ENCODE measurements at regions not wholly inside any gene's neighbourhood (a gene's known extent, or its start where the extent isn't known, plus 50 kb on each side); places are given as distances from the start of the nearest gene placed in this dataset.

DNA sequence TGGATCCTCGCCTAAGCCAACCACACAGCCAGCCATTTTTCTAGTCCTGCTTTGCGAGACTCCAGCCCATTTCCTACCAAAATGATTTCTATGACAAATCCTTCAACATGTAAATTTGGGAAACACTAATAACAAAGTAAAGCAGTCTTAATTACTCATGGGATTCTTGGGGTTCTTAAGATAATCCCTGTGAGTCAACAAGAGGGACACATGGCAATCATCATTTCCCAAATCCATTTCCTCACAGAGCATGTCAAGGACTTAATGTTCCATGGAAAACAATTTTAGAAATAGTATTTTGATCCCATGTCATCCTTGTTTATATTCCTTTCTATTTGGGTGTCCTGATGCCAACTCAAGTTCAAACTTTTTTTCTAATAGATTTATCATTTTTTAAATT, 322.7 kb upstream of the NOX3 start:
- no peak for ATAC-seq (ENCODE audit: low FRiP score in 2 of 2)
- Histone ChIP-seq H3K27me3 (no peaks in the 10 kb centered on the region), H3K9me3 (no peaks in the 10 kb centered on the region), H3K4me3 (no peak overlapping the region), H3K36me3 (no peaks in the 10 kb centered on the region), H3K27ac (no peak overlapping the region), H3K4me1 (no peaks in the 10 kb centered on the region)
- TF ChIP-seq CTCF (IDR thresholded peaks at IDR 0.05) (no peak), POLR2AphosphoS5 (IDR thresholded peaks at IDR 0.05) (no peak), POLR2A (IDR thresholded peaks at IDR 0.05) (no peak), EP300 (IDR thresholded peaks at IDR 0.05) (no peak)
- WGBS, 2 donors: 83 to 85% methylated on average over 2 of the region's 2 CpGs
- no peak for DNase-seq

DNA sequence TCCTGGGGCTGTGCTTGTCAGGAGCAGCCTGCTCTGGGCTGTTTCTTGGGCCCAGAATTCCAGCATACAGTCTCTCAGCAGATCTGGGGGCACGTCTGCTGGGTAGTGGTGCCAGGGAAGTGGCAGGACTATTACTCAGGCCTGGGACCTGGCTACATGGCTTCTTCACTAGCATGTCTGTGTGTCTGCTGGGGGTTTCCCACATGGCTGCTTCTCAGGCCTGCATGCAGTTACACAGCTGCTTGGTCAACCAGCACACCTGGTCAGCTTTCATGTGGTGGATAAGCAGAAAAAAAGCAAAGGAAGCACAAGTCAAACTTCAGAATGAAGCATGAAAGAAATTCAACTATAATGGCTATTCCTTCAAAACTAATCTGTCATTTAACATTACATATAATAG, 316.2 kb upstream of the NOX3 start:
- TF ChIP-seq CTCF (IDR thresholded peaks at IDR 0.05) (no peak), EP300 (IDR thresholded peaks at IDR 0.05) (no peak), POLR2A (IDR thresholded peaks at IDR 0.05) (no peak), POLR2AphosphoS5 (IDR thresholded peaks at IDR 0.05) (no peak)
- H3K9me3 ChIP-seq: peaks cover 0 to 4% (median 0%) of the 10 kb centered on the region in 4 donors
- ATAC-seq (ENCODE audit: low FRiP score in 2 of 2): no peak
- no peaks in the 10 kb centered on the region for H3K36me3 ChIP-seq
- no peak overlapping the region for H3K4me3 ChIP-seq
- H3K27ac ChIP-seq: no peak overlapping the region
- 75 to 100% methylated on average over 1 of the region's 1 CpG for WGBS, 2 donors
- no peaks in the 10 kb centered on the region for H3K27me3 ChIP-seq
- DNase-seq: no peak
- H3K4me1 ChIP-seq: no peaks in the 10 kb centered on the region

- Histone ChIP-seq H3K4me3 (no peak overlapping the region), H3K36me3 (no peaks in the 10 kb centered on the region), H3K4me1 (no peaks in the 10 kb centered on the region), H3K27me3 (no peaks in the 10 kb centered on the region), H3K27ac (no peak overlapping the region), H3K9me3 (peaks cover 0 to 4% (median 0%) of the 10 kb centered on the region in 4 donors)
- ATAC-seq (ENCODE audit: low FRiP score in 2 of 2): no peak
- DNase-seq: no peak
- no peak for TF ChIP-seq POLR2A (IDR thresholded peaks at IDR 0.05)
- TF ChIP-seq CTCF (IDR thresholded peaks at IDR 0.05): no peak
- TF ChIP-seq POLR2AphosphoS5 (IDR thresholded peaks at IDR 0.05): no peak
- TF ChIP-seq EP300 (IDR thresholded peaks at IDR 0.05): no peak
Measured at GRCh38 chr6:155770856-155771255, 315.2 kb upstream of the NOX3 start.

DNA sequence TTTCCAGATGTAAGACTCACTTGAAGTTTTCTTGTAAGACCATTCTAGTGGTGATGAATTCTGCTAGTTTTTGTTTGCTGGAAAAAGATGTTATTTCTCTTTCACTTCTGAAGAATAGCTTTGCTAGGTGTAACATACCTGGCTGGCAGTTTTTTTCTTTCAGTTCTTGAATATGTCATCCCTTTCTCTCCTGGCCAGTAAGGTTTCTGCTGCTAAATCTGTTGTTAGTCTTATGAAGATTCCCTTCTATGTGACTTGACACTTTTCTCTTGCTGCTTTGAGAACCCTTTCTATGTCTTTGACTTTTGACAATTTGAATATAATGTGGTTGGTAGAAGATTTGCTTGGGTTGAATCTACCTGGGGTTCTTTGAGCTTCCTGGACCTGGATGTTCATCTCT, 314.7 kb upstream of the NOX3 start:
- Histone ChIP-seq H3K9me3 (peaks cover 0 to 4% (median 0%) of the 10 kb centered on the region in 4 donors), H3K27me3 (no peaks in the 10 kb centered on the region), H3K4me3 (no peak overlapping the region), H3K4me1 (no peaks in the 10 kb centered on the region), H3K36me3 (no peaks in the 10 kb centered on the region), H3K27ac (no peak overlapping the region)
- ATAC-seq (ENCODE audit: low FRiP score in 2 of 2): no peak
- TF ChIP-seq EP300 (IDR thresholded peaks at IDR 0.05) (no peak), CTCF (IDR thresholded peaks at IDR 0.05) (no peak), POLR2AphosphoS5 (IDR thresholded peaks at IDR 0.05) (no peak), POLR2A (IDR thresholded peaks at IDR 0.05) (no peak)
- no peak for DNase-seq

DNA sequence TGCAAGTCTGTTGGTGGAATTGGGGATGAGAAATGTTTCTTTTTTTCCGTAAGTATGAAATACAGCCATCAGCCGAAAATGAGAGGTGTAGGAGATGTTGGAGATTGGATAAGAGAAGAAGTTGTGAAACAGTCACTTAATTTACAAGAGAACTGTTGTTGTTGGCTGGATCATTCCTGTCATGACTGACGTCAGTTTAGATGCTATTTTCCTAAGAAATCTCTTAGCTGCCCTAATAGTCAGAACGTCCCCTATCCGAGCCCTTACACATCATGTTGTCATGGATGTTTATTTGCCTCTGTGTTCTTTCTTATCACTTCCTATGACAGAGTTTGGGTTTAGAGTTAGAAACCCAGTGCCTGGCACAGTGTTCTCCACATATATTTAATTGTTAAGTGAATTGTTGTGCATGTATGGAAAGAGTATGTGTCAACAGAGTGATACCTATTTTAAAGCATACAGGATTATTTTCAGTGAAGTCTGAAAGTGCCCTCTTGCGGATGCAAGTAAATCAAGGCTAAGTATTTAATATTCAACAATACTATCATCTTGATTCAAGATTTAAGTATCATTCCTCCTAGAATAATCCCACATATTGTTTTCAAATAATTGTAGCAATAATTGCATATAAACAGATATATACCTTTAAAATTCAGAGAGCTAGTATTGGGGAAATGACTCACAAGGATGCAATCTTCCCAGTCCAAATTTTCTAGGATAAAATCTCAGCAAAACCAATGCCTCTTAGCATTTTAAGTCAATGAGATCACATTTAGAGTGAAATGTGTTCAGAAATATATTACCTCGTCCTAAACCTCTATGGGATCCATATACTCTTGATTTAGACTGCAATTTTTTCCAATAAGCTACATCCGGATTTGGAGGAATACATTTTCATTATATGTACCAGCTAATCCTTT, 309.9 kb upstream of the NOX3 start:
- no peak overlapping the region for H3K4me3 ChIP-seq
- no peaks in the 10 kb centered on the region for H3K27me3 ChIP-seq
- peaks cover 0 to 4% (median 0%) of the 10 kb centered on the region in 4 donors for H3K9me3 ChIP-seq
- 78 to 87% methylated on average over 8 of the region's 8 CpGs for WGBS, 2 donors
- H3K27ac ChIP-seq: no peak overlapping the region
- TF ChIP-seq POLR2A (IDR thresholded peaks at IDR 0.05) (no peak), EP300 (IDR thresholded peaks at IDR 0.05) (no peak), POLR2AphosphoS5 (IDR thresholded peaks at IDR 0.05) (no peak), CTCF (IDR thresholded peaks at IDR 0.05) (no peak)
- ATAC-seq (ENCODE audit: low FRiP score in 2 of 2): no peak
- DNase-seq: no peak
- H3K4me1 ChIP-seq: no peaks in the 10 kb centered on the region
- no peaks in the 10 kb centered on the region for H3K36me3 ChIP-seq

Measured in upper lobe of left lung (tissue), 6 donors.